K562 (cell line): ENCODE measurements at regions not wholly inside any gene's neighbourhood (a gene's known extent, or its start where the extent isn't known, plus 50 kb on each side); places are given as distances from the start of the nearest gene placed in this dataset.

Experiments used
- ATAC-seq: fragments of 200-7000 bp; cut with Tn5 transposase; 3 replicates; pipeline ENCODE4 v1.9.1; 2020; ENCODE audit warnings: moderate library complexity
- BruUV-seq: library from RNA; stranded (reverse); fragments of 400-500 nt; replicated peaks from 2 replicates; lab custom pipeline; 2021; lab: Mats Ljungman, UMichigan
- CTCF ChIA-PET: fragments of 300-600 bp; formaldehyde crosslinking; extraction: SDS; loops from one replicate; lab custom pipeline; 2021; ENCODE audit warnings: low intra/inter-chr PET ratio; lab: Yijun Ruan, JAX
- POLR2A ChIA-PET: fragments of 300-600, 350-650 bp; sonication (Branson Sonifier 250); formaldehyde crosslinking; extraction: SDS; loops from one replicate; lab custom pipeline; 2021; ENCODE audit warnings: antibody characterized with exemption, inconsistent platforms; lab: Yijun Ruan, JAX
- DNase-seq, 4 experiments: peaks; one replicate each; pipeline versions ENCODE4 v3.0.0 to v3.0.0-alpha.2; 2011 to 2018; ENCODE audit warnings: low spot score in 3 of 4, mixed read lengths in 3 of 4; ENCODE audit errors: extremely low read depth in 1 of 4
- FAIRE-seq: peaks from 2 replicates; lab custom pipeline; 2011; peaks lifted over from hg19 to GRCh38; lab: Jason Lieb, UNC
- H2AFZ ChIP-seq: 2 replicates; pipeline ENCODE4 v1.6.0; 2011; ENCODE audit warnings: low read depth, low read length, control low read depth, inconsistent platforms
- H3K27ac ChIP-seq: fragments of 200-600 bp; 3 replicates; pipeline ENCODE4 v1.8.0; 2011; ENCODE audit warnings: low read depth, mild to moderate bottlenecking, control low read depth, inconsistent platforms, low read length, moderate library complexity, mixed read lengths; ENCODE audit errors: extremely low read depth
- H3K27me3 ChIP-seq, 2 experiments: fragments of 300-600 bp in 1 of 2; 2 replicates in 1 of 2; 3 replicates in 1 of 2; pipeline versions ENCODE4 v1.6.0 to v1.8.0; 2011; ENCODE audit warnings: inconsistent platforms in 2 of 2, low read length in 2 of 2, mild to moderate bottlenecking in 1 of 2, mixed read lengths in 1 of 2, moderate library complexity in 1 of 2; ENCODE audit not compliant: control insufficient read depth in 2 of 2, insufficient read depth in 2 of 2
- H3K36me3 ChIP-seq: fragments of 300-600 bp; 3 replicates; pipeline ENCODE4 v1.8.0; 2011; ENCODE audit warnings: mild to moderate bottlenecking, low read length, inconsistent platforms; ENCODE audit not compliant: control insufficient read depth, insufficient read depth
- H3K4me1 ChIP-seq, 2 experiments: fragments of 200-600 bp in 1 of 2; replicated peaks in 1 of 2; 2 replicates in 1 of 2; 3 replicates in 1 of 2; pipeline versions ENCODE4 v1.5.1 to v1.8.0; 2011; ENCODE audit warnings: inconsistent platforms in 2 of 2, low read length in 2 of 2, mild to moderate bottlenecking in 1 of 2, mixed read lengths in 1 of 2, moderate library complexity in 1 of 2; ENCODE audit not compliant: control insufficient read depth in 2 of 2, insufficient read depth in 2 of 2
- H3K4me2 ChIP-seq: 2 replicates; pipeline ENCODE4 v1.6.1; 2011; ENCODE audit warnings: low read length, control low read depth, inconsistent platforms, mixed read lengths; ENCODE audit not compliant: insufficient read depth
- H3K4me3 ChIP-seq: fragments of 200-600 bp; sonication (generic), shearing (Covaris generic); 2 replicates; pipeline ENCODE4 v1.5.1; 2016; ENCODE audit warnings: control low read depth, inconsistent platforms
- H3K79me2 ChIP-seq: fragments of 200-600 bp; 3 replicates; pipeline ENCODE4 v1.8.0; 2011; ENCODE audit warnings: low read length, inconsistent platforms; ENCODE audit not compliant: control insufficient read depth, insufficient read depth
- H3K9ac ChIP-seq, 2 experiments: 2 replicates each; pipeline versions ENCODE4 v1.6.0 to v1.6.1; 2011; ENCODE audit warnings: low read depth in 2 of 2, low read length in 2 of 2, control low read depth in 1 of 2, inconsistent platforms in 1 of 2, mild to moderate bottlenecking in 1 of 2, mixed read lengths in 1 of 2; ENCODE audit not compliant: insufficient read depth in 1 of 2
- H3K9me1 ChIP-seq: one replicate; pipeline ENCODE4 v1.6.0; 2011; ENCODE audit warnings: inconsistent platforms, mild to moderate bottlenecking, low read length, moderate library complexity; ENCODE audit not compliant: control insufficient read depth, insufficient read depth
- H3K9me3 ChIP-seq: replicated peaks from 2 replicates; pipeline ENCODE4 v1.5.1; 2011; ENCODE audit warnings: low read depth, low read length, inconsistent platforms; ENCODE audit not compliant: control insufficient read depth, insufficient read depth
- H4K20me1 ChIP-seq: replicated peaks from 2 replicates; pipeline ENCODE4 v1.6.1; 2011; ENCODE audit warnings: low read length, inconsistent platforms, mixed read lengths; ENCODE audit not compliant: control insufficient read depth, insufficient read depth
- ATF1 ChIP-seq, 2 experiments: fragments of 450-650 bp in 1 of 2; IDR thresholded peaks; 2 replicates each; pipeline ENCODE4 v1.6.1; 2016; ENCODE audit warnings: missing compliant biosample characterization in 1 of 2, missing genetic modification characterization in 1 of 2
- BRF1 ChIP-seq: IDR thresholded peaks from 3 replicates; pipeline ENCODE4 v1.6.1; 2011; ENCODE audit warnings: borderline replicate concordance, mild to moderate bottlenecking; ENCODE audit not compliant: insufficient read length; ENCODE audit errors: extremely low read depth
- DIDO1 ChIP-seq: fragments of 450-650 bp; IDR thresholded peaks from 2 replicates; pipeline ENCODE4 v1.6.1; 2016; ENCODE audit warnings: low read depth, missing biosample characterization, missing genetic modification characterization
- FOS ChIP-seq: IDR thresholded peaks from 3 replicates; pipeline ENCODE4 v1.6.1; 2011; ENCODE audit not compliant: insufficient read length; ENCODE audit errors: extremely low read depth
- GTF2E2 ChIP-seq: fragments of 200-800 bp; sonication (Bioruptor generic); IDR thresholded peaks from 2 replicates; pipeline ENCODE4 v1.6.1; 2016; ENCODE audit warnings: missing genetic modification characterization, missing compliant biosample characterization
- HNRNPH1 ChIP-seq: fragments of 200-400 bp; formaldehyde crosslinking; optimal IDR thresholded peaks from 2 replicates; pipeline ENCODE3; 2017; ENCODE audit warnings: low read depth, mild to moderate bottlenecking, low read length, moderate library complexity
- NFATC3 ChIP-seq: fragments of 450-650 bp; IDR thresholded peaks from 2 replicates; pipeline ENCODE4 v1.6.1; 2017; ENCODE audit warnings: mild to moderate bottlenecking
- NFIX ChIP-seq: fragments of 250-450 bp; sonication (Bioruptor Pico); IDR thresholded peaks from 2 replicates; pipeline ENCODE4 v1.4.0; 2020; ENCODE audit warnings: low read depth, mild to moderate bottlenecking, moderate library complexity
- RBM14 ChIP-seq: fragments of 200-400 bp; formaldehyde crosslinking; IDR thresholded peaks from 2 replicates; pipeline ENCODE4 v1.6.1; 2018; ENCODE audit warnings: low read depth, mild to moderate bottlenecking, low read length, moderate library complexity, borderline replicate concordance; ENCODE audit not compliant: insufficient read depth
- ZKSCAN1 ChIP-seq: fragments of 150-350 bp; IDR thresholded peaks from 2 replicates; pipeline ENCODE4 v1.6.1; 2016; ENCODE audit warnings: low read depth, low read length
- WGBS: fragments of 100-300 bp; shearing (Covaris generic); methylation state at CpG from one replicate; pipeline ENCODE4 v1.1.6; 2016; ENCODE audit warnings: low coverage, mixed read lengths; ENCODE audit not compliant: insufficient coverage; ENCODE audit errors: missing lambda C conversion rate; 5-methylcytosine and 5-hydroxymethylcytosine counted together
- in situ Hi-C: fragments of 300-500 bp; cut with MboI; formaldehyde crosslinking; loops from 4 replicates; pipeline ENCODE4 v1.15.0; 2018; ENCODE audit warnings: inconsistent platforms, mixed read lengths
- intact Hi-C: fragments of 100-400 bp; cut with micrococcal nuclease; formaldehyde crosslinking; loops from 2 replicates; pipeline ENCODE4 v1.14.2; 2022
- TF ChIP-seq, protein P1 (sequence below): fragments of 200-800 bp; sonication (Bioruptor generic); IDR thresholded peaks from 2 replicates; pipeline ENCODE4 v1.6.1; 2016; ENCODE audit warnings: missing genetic modification characterization, missing compliant biosample characterization

DNA sequence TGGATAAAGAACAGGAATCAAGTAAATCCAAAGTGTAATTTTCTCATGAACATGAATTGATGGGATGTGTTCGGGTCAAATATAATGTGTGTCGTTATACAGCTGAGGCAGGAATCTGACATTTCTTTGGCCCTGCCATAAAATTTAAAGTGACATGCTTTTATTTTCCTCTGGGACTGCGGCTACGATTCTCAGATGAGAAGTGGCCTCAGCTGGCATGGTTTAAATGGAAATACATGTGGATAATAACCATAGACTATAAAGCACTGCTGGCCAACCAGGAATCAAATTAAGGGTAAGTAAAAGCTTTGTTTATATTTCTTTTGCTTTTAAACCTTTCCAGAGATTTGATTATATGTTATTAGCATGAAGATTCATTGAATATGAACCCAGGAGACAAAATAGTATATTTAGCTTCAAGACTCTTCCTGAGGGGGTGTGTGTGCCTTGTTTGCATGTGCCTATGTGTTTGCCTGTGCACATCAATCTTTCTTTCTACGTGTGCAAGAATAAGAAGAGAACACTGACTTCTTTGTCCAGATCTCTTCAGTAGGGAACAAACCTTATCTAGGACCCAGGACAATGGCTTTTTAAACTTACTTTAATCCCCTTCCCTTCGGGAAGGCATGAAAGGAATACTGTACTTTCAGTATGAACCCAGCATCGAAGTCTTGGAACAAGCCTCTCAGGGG lies 629.0 kb upstream of the PFKP start:
- under 1% methylated on average over 7 of the region's 7 CpGs for WGBS
- Histone ChIP-seq H3K36me3 (no peaks in the 10 kb centered on the region), H4K20me1 (no peaks in the 10 kb centered on the region; the same call in 1 of the 2 replicates), H3K9me1 (no peaks in the 10 kb centered on the region), H3K4me3 (no peak overlapping the region), H2AFZ (no peak overlapping the region), H3K79me2 (no peaks in the 10 kb centered on the region), H3K27me3 (no peaks in the 10 kb centered on the region; a peak in 2 of 5 replicates), H3K4me2 (no peak overlapping the region), H3K9ac (no peak overlapping the region), H3K27ac (no peak overlapping the region), H3K4me1 (no peaks in the 10 kb centered on the region), H3K9me3 (no peaks in the 10 kb centered on the region)
- intact Hi-C loops: no loop called here
- ChIA-PET CTCF (no interaction called here), POLR2A (no interaction called here)
- ATAC-seq: no peak
- no peak for DNase-seq
- BruUV-seq: no TSS peak
- no peak for TF ChIP-seq GTF2E2
- FAIRE-seq: no peak
- in situ Hi-C loops: no loop called here

DNA sequence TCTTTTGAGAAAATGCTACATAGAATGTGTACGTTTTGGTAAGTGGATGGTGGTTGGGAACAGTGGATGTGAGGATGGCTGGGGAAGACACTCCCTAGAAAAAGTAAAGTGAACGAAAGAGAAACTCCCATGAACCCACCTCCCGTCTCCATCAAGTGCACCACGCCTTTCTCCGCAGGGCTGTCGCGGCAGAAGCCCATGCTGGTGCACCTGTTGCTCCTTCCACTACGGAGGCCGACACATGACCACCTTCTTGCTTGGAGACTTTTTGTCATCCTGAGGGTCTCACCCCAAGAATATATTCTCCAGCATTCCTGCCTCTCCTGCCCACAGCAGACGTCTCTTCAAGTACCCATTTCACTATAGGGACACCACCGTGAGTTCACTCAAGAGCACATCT lies 630.4 kb upstream of the PFKP start:
- no peaks in the 10 kb centered on the region; the same call in 1 of the 2 replicates for H4K20me1 ChIP-seq
- no peaks in the 10 kb centered on the region for H3K36me3 ChIP-seq
- FAIRE-seq (no peak), ATAC-seq (no peak), DNase-seq (no peak)
- ChIA-PET POLR2A (no interaction called here), CTCF (no interaction called here)
- in situ Hi-C loops (no loop called here), intact Hi-C loops (no loop called here)
- no peaks in the 10 kb centered on the region for H3K9me1 ChIP-seq
- no peak overlapping the region for H3K4me3 ChIP-seq
- no peak overlapping the region for H3K4me2 ChIP-seq
- H3K27ac ChIP-seq: no peak overlapping the region
- no peaks in the 10 kb centered on the region for H3K4me1 ChIP-seq
- no peaks in the 10 kb centered on the region for H3K79me2 ChIP-seq
- no peak overlapping the region for H2AFZ ChIP-seq
- BruUV-seq: no TSS peak
- H3K9me3 ChIP-seq: no peaks in the 10 kb centered on the region
- WGBS: 0% methylated on average over 11 of the region's 11 CpGs
- H3K9ac ChIP-seq: no peak overlapping the region
- H3K27me3 ChIP-seq: no peaks in the 10 kb centered on the region; a peak in 2 of 5 replicates
- TF ChIP-seq FOS (no peak), NFATC3 (no peak), ZKSCAN1 (no peak), BRF1 (no peak), NFIX (no peak), DIDO1 (tag) (no peak), RBM14 (no peak), HNRNPH1 (no peak), ATF1 (CRISPR knock-in tag; IDR thresholded peaks at IDR 0.05) (no peak), ATF1 (tag; IDR thresholded peaks at IDR 0.05) (no peak)
- TF ChIP-seq, protein P1, sequence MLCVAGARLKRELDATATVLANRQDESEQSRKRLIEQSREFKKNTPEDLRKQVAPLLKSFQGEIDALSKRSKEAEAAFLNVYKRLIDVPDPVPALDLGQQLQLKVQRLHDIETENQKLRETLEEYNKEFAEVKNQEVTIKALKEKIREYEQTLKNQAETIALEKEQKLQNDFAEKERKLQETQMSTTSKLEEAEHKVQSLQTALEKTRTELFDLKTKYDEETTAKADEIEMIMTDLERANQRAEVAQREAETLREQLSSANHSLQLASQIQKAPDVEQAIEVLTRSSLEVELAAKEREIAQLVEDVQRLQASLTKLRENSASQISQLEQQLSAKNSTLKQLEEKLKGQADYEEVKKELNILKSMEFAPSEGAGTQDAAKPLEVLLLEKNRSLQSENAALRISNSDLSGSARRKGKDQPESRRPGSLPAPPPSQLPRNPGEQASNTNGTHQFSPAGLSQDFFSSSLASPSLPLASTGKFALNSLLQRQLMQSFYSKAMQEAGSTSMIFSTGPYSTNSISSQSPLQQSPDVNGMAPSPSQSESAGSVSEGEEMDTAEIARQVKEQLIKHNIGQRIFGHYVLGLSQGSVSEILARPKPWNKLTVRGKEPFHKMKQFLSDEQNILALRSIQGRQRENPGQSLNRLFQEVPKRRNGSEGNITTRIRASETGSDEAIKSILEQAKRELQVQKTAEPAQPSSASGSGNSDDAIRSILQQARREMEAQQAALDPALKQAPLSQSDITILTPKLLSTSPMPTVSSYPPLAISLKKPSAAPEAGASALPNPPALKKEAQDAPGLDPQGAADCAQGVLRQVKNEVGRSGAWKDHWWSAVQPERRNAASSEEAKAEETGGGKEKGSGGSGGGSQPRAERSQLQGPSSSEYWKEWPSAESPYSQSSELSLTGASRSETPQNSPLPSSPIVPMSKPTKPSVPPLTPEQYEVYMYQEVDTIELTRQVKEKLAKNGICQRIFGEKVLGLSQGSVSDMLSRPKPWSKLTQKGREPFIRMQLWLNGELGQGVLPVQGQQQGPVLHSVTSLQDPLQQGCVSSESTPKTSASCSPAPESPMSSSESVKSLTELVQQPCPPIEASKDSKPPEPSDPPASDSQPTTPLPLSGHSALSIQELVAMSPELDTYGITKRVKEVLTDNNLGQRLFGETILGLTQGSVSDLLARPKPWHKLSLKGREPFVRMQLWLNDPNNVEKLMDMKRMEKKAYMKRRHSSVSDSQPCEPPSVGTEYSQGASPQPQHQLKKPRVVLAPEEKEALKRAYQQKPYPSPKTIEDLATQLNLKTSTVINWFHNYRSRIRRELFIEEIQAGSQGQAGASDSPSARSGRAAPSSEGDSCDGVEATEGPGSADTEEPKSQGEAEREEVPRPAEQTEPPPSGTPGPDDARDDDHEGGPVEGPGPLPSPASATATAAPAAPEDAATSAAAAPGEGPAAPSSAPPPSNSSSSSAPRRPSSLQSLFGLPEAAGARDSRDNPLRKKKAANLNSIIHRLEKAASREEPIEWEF (CRISPR knock-in tag): no peak
